GM21576 (cell line): ENCODE measurements at regions not wholly inside any gene's neighbourhood (a gene's known extent, or its start where the extent isn't known, plus 50 kb on each side); places are given as distances from the start of the nearest gene placed in this dataset.
"Not testable (repeated sequence)": the region's sequence is repeated elsewhere in the genome, so short reads cannot be mapped to it uniquely, and the experiment has no call there.

Experiments
- ATAC-seq: cut with Tn5 transposase; IDR thresholded peaks from one replicate; pipeline ENCODE4 v1.9.1; 2021; ENCODE audit warnings: mild to moderate bottlenecking, moderate library complexity; ENCODE audit not compliant: unreplicated experiment

GRCh38 chr14:105747503-105748203 lies 221.3 kb downstream of the TMEM121 start:
- ATAC-seq, result not testable (repeated sequence)

- no peak for ATAC-seq
Measured at GRCh38 chr14:105748204-105748578, 221.8 kb downstream of the TMEM121 start.

GRCh38 chr14:105748710-105749109 lies 222.3 kb downstream of the TMEM121 start:
- ATAC-seq, result not testable (repeated sequence)

GRCh38 chr14:105749870-105750541 lies 223.6 kb downstream of the TMEM121 start:
- not testable (repeated sequence) for ATAC-seq

GRCh38 chr14:105751291-105751751 lies 224.9 kb downstream of the TMEM121 start:
- not testable (repeated sequence) for ATAC-seq

GRCh38 chr14:105752420-105752819 lies 226.0 kb downstream of the TMEM121 start:
- not testable (repeated sequence) for ATAC-seq

GRCh38 chr14:105760691-105761344 lies 234.4 kb downstream of the TMEM121 start:
- ATAC-seq, result no peak

- not testable (repeated sequence) for ATAC-seq
Measured at GRCh38 chr14:105761345-105761740, 235.0 kb downstream of the TMEM121 start.

- no peak for ATAC-seq
Measured at GRCh38 chr14:105761842-105762241, 235.5 kb downstream of the TMEM121 start.

GRCh38 chr14:105762262-105762661 lies 235.9 kb downstream of the TMEM121 start:
- ATAC-seq, result not testable (repeated sequence)

GRCh38 chr14:105764254-105764901 lies 238.0 kb downstream of the TMEM121 start:
- not testable (repeated sequence) for ATAC-seq

GRCh38 chr14:105765072-105765825 lies 238.9 kb downstream of the TMEM121 start:
- not testable (repeated sequence) for ATAC-seq

GRCh38 chr14:105765893-105766614 lies 239.7 kb downstream of the TMEM121 start:
- ATAC-seq, result no peak

- no peak for ATAC-seq
Measured at GRCh38 chr14:105767315-105767714, 240.9 kb downstream of the TMEM121 start.

- not testable (repeated sequence) for ATAC-seq
Measured at GRCh38 chr14:105768039-105768438, 241.7 kb downstream of the TMEM121 start.

GRCh38 chr14:105769061-105769730 lies 242.8 kb downstream of the TMEM121 start:
- not testable (repeated sequence) for ATAC-seq

GRCh38 chr14:105770619-105771216 lies 244.3 kb downstream of the TMEM121 start:
- ATAC-seq, result not testable (repeated sequence)

- not testable (repeated sequence) for ATAC-seq
Measured at GRCh38 chr14:105771261-105772226, 245.2 kb downstream of the TMEM121 start.
